Hepatocyte (in vitro differentiated cells): ENCODE measurements at regions not wholly inside any gene's neighbourhood (a gene's known extent, or its start where the extent isn't known, plus 50 kb on each side); places are given as distances from the start of the nearest gene placed in this dataset.

Experiments used
- CTCF ChIP-seq: fragments of 200-600 bp; sonication (generic); IDR thresholded peaks from 2 replicates; pipeline ENCODE4 v1.5.1; 2016; ENCODE audit warnings: antibody characterized with exemption, mild to moderate bottlenecking; ENCODE audit not compliant: poor library complexity
- EZH2 ChIP-seq: fragments of 200-600 bp; sonication (generic); IDR thresholded peaks from 2 replicates; pipeline ENCODE4 v1.6.1; 2016; ENCODE audit warnings: antibody characterized with exemption, mild to moderate bottlenecking, borderline replicate concordance
- EZH2phosphoT487 ChIP-seq: fragments of 200-600 bp; sonication (generic); IDR thresholded peaks from one replicate; pipeline ENCODE4 v1.6.1; 2018; ENCODE audit warnings: antibody characterized with exemption, mild to moderate bottlenecking, low read depth, moderate library complexity; ENCODE audit not compliant: unreplicated experiment, severe bottlenecking

DNA sequence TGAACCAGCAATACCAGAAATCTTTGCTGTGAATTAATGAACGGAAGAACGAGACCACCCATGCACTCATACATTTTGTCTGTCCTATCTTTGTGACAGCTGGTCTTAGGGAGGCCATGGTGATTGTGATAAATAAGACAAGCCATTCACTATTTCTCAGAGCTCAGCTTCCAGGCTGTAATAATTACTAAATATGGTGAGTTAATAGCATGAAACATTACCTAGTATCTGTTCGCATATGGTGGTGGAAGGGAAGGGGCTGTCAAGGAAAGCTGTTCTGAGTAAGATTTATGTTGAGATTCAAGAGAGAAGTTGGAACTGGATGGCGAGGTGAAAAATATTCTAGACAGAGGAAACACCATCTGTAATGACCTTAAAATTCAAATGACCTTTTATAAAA lies 719.0 kb upstream of the ZNF385D start:
- TF ChIP-seq CTCF (no peak), EZH2 (no peak), EZH2phosphoT487 (no peak)
